Anterior cingulate cortex (tissue), 58 donors: ENCODE measurements at regions not wholly inside any gene's neighbourhood (a gene's known extent, or its start where the extent isn't known, plus 50 kb on each side); places are given as distances from the start of the nearest gene placed in this dataset.

ENCODE experiments used
- DNase-seq, 58 donors: peaks; one replicate each; lab custom pipeline; 2025; lab: John Stamatoyannopoulos, UW

GRCh38 chr13:39159393-39159792, 121.1 kb downstream of the NHLRC3 start:
- DNase-seq: no peak

GRCh38 chr13:39159846-39160370, 121.7 kb downstream of the NHLRC3 start:
- DNase-seq: no peak

GRCh38 chr13:39167018-39167417, 128.8 kb downstream of the NHLRC3 start:
- DNase-seq: no peak

- no peak for DNase-seq
These were observed 132.5 kb downstream of the NHLRC3 start for GRCh38 chr13:39170711-39171110.

- no peak for DNase-seq
These were observed 147.1 kb downstream of the NHLRC3 start for GRCh38 chr13:39185326-39185725.

GRCh38 chr13:39186205-39186875, 148.1 kb downstream of the NHLRC3 start:
- no peak for DNase-seq

GRCh38 chr13:39189778-39190177, 151.5 kb downstream of the NHLRC3 start:
- no peak for DNase-seq

GRCh38 chr13:39196965-39197646, 158.8 kb downstream of the NHLRC3 start:
- DNase-seq: no peak

GRCh38 chr13:39197647-39198007, 159.4 kb downstream of the NHLRC3 start:
- DNase-seq: no peak

GRCh38 chr13:39200249-39200910, 162.1 kb downstream of the NHLRC3 start:
- no peak for DNase-seq

GRCh38 chr13:39201180-39201579, 162.9 kb downstream of the NHLRC3 start:
- DNase-seq: no peak

- no peak for DNase-seq
These were observed 164.5 kb downstream of the NHLRC3 start for GRCh38 chr13:39202746-39203145.

- DNase-seq: no peak
These were observed 170.4 kb downstream of the NHLRC3 start for GRCh38 chr13:39208636-39209035.

GRCh38 chr13:39209731-39210531, 171.7 kb downstream of the NHLRC3 start:
- DNase-seq: no peak

GRCh38 chr13:39210961-39211534, 172.8 kb downstream of the NHLRC3 start:
- DNase-seq: no peak

GRCh38 chr13:39215971-39216370, 177.7 kb downstream of the NHLRC3 start:
- DNase-seq: no peak

- DNase-seq: peak in 5 of 58 donors; percentile 3 to 33 (median 18)
These were observed 179.2 kb downstream of the NHLRC3 start for GRCh38 chr13:39217471-39217870.

- DNase-seq: no peak
These were observed 186.5 kb downstream of the NHLRC3 start for GRCh38 chr13:39224671-39225240.

GRCh38 chr13:39225860-39226259, 187.6 kb downstream of the NHLRC3 start:
- DNase-seq: no peak

- peak in 6 of 58 donors; percentile 1 to 3 (median 2) for DNase-seq
These were observed 188.1 kb downstream of the NHLRC3 start for GRCh38 chr13:39226359-39226758.
